GM20000 (cell line): ENCODE measurements at regions not wholly inside any gene's neighbourhood (a gene's known extent, or its start where the extent isn't known, plus 50 kb on each side); places are given as distances from the start of the nearest gene placed in this dataset.

Source experiments
- DNase-seq: peaks from one replicate; pipeline ENCODE4 v3.0.0; 2012; ENCODE audit warnings: low spot score
- TF ChIP-seq, protein P1 (sequence below): IDR thresholded peaks from 2 replicates; pipeline ENCODE4 v1.5.1; 2012; ENCODE audit warnings: mild to moderate bottlenecking, control low read depth; ENCODE audit errors: extremely low read depth, missing control alignments

DNA sequence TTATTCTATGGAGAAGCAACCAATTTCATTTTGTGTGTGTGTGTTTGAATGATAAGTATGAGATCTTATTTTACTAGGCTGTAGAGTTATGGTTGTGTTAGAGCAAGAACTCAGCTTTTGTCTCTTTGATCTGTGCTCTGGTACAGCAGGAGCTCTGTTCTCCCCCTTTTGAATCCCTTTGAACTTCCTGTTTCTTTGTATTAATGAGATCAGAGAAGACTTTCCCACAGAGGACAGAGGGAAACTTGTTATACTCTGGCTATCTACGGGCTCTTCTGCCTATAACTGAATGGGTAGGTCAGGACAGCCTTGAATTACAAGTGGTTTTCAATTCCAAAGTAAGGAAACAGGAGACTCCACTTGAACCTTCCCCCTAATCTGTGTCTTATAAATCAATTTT is 1015.0 kb upstream of the RAG2 start:
- no peak for DNase-seq
- TF ChIP-seq, protein P1, sequence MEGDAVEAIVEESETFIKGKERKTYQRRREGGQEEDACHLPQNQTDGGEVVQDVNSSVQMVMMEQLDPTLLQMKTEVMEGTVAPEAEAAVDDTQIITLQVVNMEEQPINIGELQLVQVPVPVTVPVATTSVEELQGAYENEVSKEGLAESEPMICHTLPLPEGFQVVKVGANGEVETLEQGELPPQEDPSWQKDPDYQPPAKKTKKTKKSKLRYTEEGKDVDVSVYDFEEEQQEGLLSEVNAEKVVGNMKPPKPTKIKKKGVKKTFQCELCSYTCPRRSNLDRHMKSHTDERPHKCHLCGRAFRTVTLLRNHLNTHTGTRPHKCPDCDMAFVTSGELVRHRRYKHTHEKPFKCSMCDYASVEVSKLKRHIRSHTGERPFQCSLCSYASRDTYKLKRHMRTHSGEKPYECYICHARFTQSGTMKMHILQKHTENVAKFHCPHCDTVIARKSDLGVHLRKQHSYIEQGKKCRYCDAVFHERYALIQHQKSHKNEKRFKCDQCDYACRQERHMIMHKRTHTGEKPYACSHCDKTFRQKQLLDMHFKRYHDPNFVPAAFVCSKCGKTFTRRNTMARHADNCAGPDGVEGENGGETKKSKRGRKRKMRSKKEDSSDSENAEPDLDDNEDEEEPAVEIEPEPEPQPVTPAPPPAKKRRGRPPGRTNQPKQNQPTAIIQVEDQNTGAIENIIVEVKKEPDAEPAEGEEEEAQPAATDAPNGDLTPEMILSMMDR: no peak

DNA sequence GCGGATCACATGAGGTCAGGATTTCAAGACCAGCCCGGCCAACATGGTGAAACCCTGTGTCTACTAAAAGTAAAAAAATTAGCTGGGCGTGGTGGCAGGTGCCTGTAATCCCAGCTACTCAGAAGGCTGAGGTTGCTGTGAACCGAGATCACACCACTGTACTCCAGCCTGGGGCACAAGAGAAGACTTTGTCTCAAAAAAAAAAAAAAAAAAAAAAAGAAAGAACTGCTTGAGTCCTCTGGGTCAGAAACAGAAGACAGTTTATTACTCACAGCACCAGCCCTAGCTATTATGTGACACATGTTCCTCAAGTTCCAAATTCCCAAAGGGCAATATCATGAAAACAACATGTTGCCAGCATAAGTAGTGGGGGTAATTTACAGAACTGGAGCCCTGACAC is 1014.1 kb upstream of the RAG2 start:
- TF ChIP-seq, protein P1: no peak
- no peak for DNase-seq

GRCh38 chr11:37605229-37605628 is 1007.2 kb upstream of the RAG2 start:
- TF ChIP-seq, protein P1: no peak
- no peak for DNase-seq

DNA sequence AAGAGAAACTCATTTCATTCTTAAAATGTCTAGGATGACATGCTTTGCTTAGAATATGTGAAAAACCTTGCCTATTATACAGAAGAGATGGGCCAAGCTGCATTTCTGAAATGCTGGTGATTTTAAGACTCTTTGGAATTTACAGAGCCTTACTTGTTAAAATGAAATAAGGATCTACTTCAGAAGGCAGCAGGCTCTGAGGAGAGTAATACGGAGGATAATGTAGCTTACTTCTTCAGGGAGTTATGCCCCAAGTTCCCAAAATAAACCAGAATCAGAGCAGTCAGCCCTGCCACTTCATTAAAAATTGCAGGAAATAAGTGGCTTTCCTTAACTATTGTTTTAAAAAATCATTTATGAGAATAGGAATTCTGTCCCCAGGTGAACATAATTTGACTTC is 1000.3 kb upstream of the RAG2 start:
- TF ChIP-seq, protein P1: no peak
- no peak for DNase-seq

DNA sequence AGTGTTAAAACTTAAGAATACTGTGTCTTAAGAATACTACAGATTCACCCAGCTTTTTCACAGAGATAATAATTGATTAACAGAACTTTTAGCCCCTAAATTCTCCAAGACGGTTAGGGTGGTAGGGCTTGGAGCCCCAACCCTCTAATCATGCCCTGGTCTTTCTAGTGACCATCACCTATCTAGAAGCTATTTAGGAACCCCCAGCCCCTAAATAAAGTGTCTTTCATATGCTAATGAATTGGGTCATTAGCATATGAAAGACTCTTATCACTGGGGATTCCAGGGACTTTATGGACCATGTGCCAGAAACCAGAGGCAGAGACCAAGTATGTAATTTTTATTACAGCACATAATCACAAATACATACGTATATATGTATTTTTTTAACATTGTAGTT is 999.7 kb upstream of the RAG2 start:
- TF ChIP-seq, protein P1: no peak
- no peak for DNase-seq

DNA sequence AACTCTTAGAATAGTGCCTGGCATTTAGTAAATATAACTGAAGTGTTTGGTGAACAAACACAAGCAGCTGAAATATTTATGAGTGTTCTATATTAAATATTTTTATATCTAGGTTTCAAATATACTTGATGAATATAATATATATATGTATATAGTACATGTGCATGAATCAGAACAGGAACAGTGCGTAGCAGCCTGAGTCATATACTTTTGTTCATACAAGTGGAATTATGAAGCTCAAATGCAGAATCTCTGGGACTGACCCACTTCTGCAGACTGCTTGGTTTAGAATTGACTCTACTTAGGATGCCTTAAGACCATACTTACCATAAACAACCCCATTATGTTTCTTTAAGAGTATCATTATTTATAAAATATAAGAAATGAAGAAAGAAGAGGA is 997.8 kb upstream of the RAG2 start:
- TF ChIP-seq, protein P1: no peak
- no peak for DNase-seq

GRCh38 chr11:37574361-37574760 is 976.3 kb upstream of the RAG2 start:
- DNase-seq: no peak
- TF ChIP-seq, protein P1: no peak
